H54 (cell line): ENCODE measurements at regions not wholly inside any gene's neighbourhood (a gene's known extent, or its start where the extent isn't known, plus 50 kb on each side); places are given as distances from the start of the nearest gene placed in this dataset.
A peak's percentile ranks its signal among the peaks of the same experiment; 100 is the strongest.
"Not testable (repeated sequence)": the region's sequence is repeated elsewhere in the genome, so short reads cannot be mapped to it uniquely, and the experiment has no call there.

Experiments used
- DNase-seq: peaks from one replicate; pipeline ENCODE4 v3.0.0; 2011; ENCODE audit warnings: low spot score, mixed read lengths; ENCODE audit not compliant: insufficient read length
- FAIRE-seq: peaks from 3 replicates; lab custom pipeline; 2011; peaks lifted over from hg19 to GRCh38; lab: Jason Lieb, UNC
- POLR2A ChIP-seq: IDR thresholded peaks from 2 replicates; pipeline ENCODE4 v1.6.1; 2011; ENCODE audit warnings: low read depth, mild to moderate bottlenecking, low read length

- no peak for DNase-seq
- no peak for FAIRE-seq
- TF ChIP-seq POLR2A: no peak
Observed at GRCh38 chr5:102664616-102665335, 90.3 kb upstream of the PAM start.

- FAIRE-seq (no peak), DNase-seq (no peak)
Observed at GRCh38 chr5:102666164-102666946, 88.8 kb upstream of the PAM start.

GRCh38 chr5:102668220-102668932, 86.7 kb upstream of the PAM start:
- DNase-seq (no peak), FAIRE-seq (no peak)
- TF ChIP-seq POLR2A: no peak

More at GRCh38 chr5:102666164-102666946, 88.8 kb upstream of the PAM start:
- no peak for TF ChIP-seq POLR2A

- FAIRE-seq (peak; percentile 93), DNase-seq (peak; percentile 12)
Observed at GRCh38 chr5:102670224-102670836, 84.8 kb upstream of the PAM start.

GRCh38 chr5:102671033-102671734, 83.9 kb upstream of the PAM start:
- not testable (repeated sequence) for DNase-seq, FAIRE-seq

More at GRCh38 chr5:102670224-102670836, 84.8 kb upstream of the PAM start:
- no peak for TF ChIP-seq POLR2A

GRCh38 chr5:102678267-102679058, 76.6 kb upstream of the PAM start:
- TF ChIP-seq POLR2A: no peak
- DNase-seq (no peak), FAIRE-seq (peak; percentile 90)

- peak; percentile 30 for DNase-seq
- FAIRE-seq: peak; percentile 94
Observed at GRCh38 chr5:102681403-102681983, 73.6 kb upstream of the PAM start.

GRCh38 chr5:102682101-102682647, 72.9 kb upstream of the PAM start:
- TF ChIP-seq POLR2A: no peak
- no peak for FAIRE-seq

More at GRCh38 chr5:102681403-102681983, 73.6 kb upstream of the PAM start:
- TF ChIP-seq POLR2A: no peak

GRCh38 chr5:102688076-102688475, 67.0 kb upstream of the PAM start:
- FAIRE-seq, DNase-seq: not testable (repeated sequence)

More at GRCh38 chr5:102682101-102682647, 72.9 kb upstream of the PAM start:
- no peak for DNase-seq

- not testable (repeated sequence) for FAIRE-seq, DNase-seq
Observed at GRCh38 chr5:102688581-102689342, 66.3 kb upstream of the PAM start.

GRCh38 chr5:102690910-102691309, 64.2 kb upstream of the PAM start:
- DNase-seq: no peak
- TF ChIP-seq POLR2A: no peak
- FAIRE-seq: no peak
